ENCODE measurements at regions not wholly inside any gene's neighbourhood (a gene's known extent, or its start where the extent isn't known, plus 50 kb on each side); places are given as distances from the start of the nearest gene placed in this dataset.

DNA sequence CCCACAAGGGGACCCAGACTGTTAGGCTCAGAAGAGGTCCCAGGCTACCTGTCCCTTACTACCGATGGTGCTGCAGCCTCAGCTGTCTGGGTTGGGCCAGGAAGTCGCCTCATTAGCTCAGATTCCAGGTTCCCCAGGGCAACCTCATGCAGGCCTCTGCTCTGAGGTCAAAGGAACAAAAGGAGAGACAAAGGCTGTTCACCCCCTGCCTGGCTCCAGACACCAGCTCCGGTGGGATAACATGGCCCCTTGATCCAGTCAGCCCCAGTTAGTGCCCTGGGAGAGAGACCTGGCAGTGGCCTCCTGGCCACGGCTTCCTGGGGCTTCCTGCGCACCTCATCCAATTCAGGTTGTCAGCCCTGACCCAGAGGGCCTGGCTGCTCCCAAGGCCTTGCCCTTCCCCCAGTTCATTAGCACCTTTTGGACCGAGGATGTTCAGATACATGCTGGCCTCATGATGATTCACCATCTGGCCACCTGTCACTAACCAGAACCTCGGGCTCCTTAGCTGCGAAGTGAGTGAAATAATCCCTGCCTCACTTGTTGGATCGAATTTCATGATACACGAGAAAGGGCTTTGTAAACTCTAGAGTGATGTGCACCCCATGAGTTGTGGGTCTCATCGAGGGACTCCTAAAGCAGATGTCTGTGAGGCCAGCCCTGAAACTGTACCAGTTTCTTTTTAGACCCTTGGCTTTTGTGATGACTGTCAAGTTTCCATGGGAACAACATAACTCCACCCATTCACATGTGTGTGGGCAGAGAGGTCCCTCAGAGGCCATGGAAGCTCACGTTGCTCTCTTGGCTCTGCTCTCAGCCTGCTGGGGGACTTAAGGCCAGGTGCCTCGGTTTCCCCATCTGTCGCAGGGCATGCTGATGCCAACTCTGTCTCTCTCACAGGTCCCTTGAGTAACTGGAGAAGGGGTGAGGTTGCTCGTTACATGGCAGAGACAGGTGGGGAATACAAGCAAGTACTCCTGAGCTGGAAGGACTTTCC, 79.5 kb upstream of the PCBD1 start:
- 16% methylated on average over 6 of the region's 15 CpGs; no CpG with 5 or more reads in 1 of the 2 experiments for WGBS, 2 experiments (ENCODE audit: extremely low coverage in 2 of 2, insufficient read length in 1 of 2)
- H3K14ac ChIP-seq (replicated peaks; ENCODE audit: low read depth, low read length) = no peak overlapping the region
- H2BK20ac ChIP-seq (ENCODE audit: low read depth, low read length) = no peak overlapping the region
- H3K27me3 ChIP-seq (ENCODE audit: control insufficient read depth, insufficient read depth, low read length) = peaks cover 21% of the 10 kb centered on the region
- no peak overlapping the region for H2AK9ac ChIP-seq (replicated peaks; ENCODE audit: low read depth, low read length, poor library complexity)
- H4K91ac ChIP-seq (ENCODE audit: insufficient read depth, low read depth, low read length) = no peak overlapping the region
- H3K27ac ChIP-seq (ENCODE audit: insufficient read depth, low read length) = no peak overlapping the region
- H2AK5ac ChIP-seq (ENCODE audit: low read depth, low read length) = no peak overlapping the region
- H3K23ac ChIP-seq (ENCODE audit: low read depth, low read length) = no peak overlapping the region
- H3K4me2 ChIP-seq (ENCODE audit: low read depth, low read length) = no peak overlapping the region
- no peak overlapping the region for H2BK15ac ChIP-seq (ENCODE audit: low read depth, low read length)
- DNase-seq (peak; percentile 13), ATAC-seq (ENCODE audit: low read depth) (no peak)
- H4K20me1 ChIP-seq (ENCODE audit: insufficient read depth, low read length) = no peaks in the 10 kb centered on the region
- H2BK120ac ChIP-seq (ENCODE audit: low read depth, low read length) = no peak overlapping the region
- H3K4me1 ChIP-seq (ENCODE audit: control insufficient read depth, insufficient read depth, low read length) = no peaks in the 10 kb centered on the region; the same call in 1 of the 2 replicates
- H2AFZ ChIP-seq (replicated peaks; ENCODE audit: low read length, poor library complexity) = peak overlapping the region; percentile 19
- H3K18ac ChIP-seq (ENCODE audit: low read depth, low read length) = no peak overlapping the region
- no peak overlapping the region for H3K56ac ChIP-seq (ENCODE audit: extremely low read depth, insufficient read depth, low read length)
- no peak overlapping the region for H2BK5ac ChIP-seq (ENCODE audit: low read depth, low read length, poor library complexity, severe bottlenecking)
- H3K9ac ChIP-seq (ENCODE audit: low read depth, low read length) = no peak overlapping the region
- CTCF ChIA-PET = no interaction called here
- H3K36me3 ChIP-seq (ENCODE audit: control insufficient read depth, insufficient read depth, low read length) = no peaks in the 10 kb centered on the region
- no peaks in the 10 kb centered on the region for H3K9me3 ChIP-seq (ENCODE audit: control insufficient read depth, insufficient read depth, low read length)
- no peak overlapping the region for H3K4ac ChIP-seq (ENCODE audit: low read depth, low read length)
- no peak overlapping the region for H4K5ac ChIP-seq (ENCODE audit: low read depth, low read length)
- H3K4me3 ChIP-seq (ENCODE audit: insufficient read depth, low read depth, low read length) = no peak overlapping the region
- H3K9me1 ChIP-seq (ENCODE audit: insufficient read depth, low read length) = no peaks in the 10 kb centered on the region
- dilution Hi-C loops (cut with HindIII; ENCODE audit: low sequenced_read_pairs, unreplicated experiment) (no loop called here), in situ Hi-C loops (cut with MboI; ENCODE audit: low sequenced_read_pairs) (no loop called here), intact Hi-C loops (cut with micrococcal nuclease) (no loop called here)
- no peak overlapping the region for H4K8ac ChIP-seq (ENCODE audit: low read depth in 2 of 2, low read length in 2 of 2)
- POLR2A ChIA-PET (ENCODE audit: unreplicated experiment) = no interaction called here
- H3K79me1 ChIP-seq (ENCODE audit: low read depth in 1 of 2, low read length in 2 of 2) = no peaks in the 10 kb centered on the region
- no TSS peak for BruUV-seq (replicated peaks)
- no peak for TF ChIP-seq CEBPB (IDR thresholded peaks at IDR 0.05; ENCODE audit: low read depth, low read length)
- TF ChIP-seq POLR2A (IDR thresholded peaks at IDR 0.05; ENCODE audit: low read depth, low read length) = no peak
- TF ChIP-seq CHD1 (IDR thresholded peaks at IDR 0.05; ENCODE audit: low read depth, low read length) = no peak
- TF ChIP-seq RFX5 (IDR thresholded peaks at IDR 0.05; ENCODE audit: low read depth, low read length) = no peak
- no peak for TF ChIP-seq MAZ (IDR thresholded peaks at IDR 0.05; ENCODE audit: borderline replicate concordance, low read depth, low read length)
- no peak for TF ChIP-seq MXI1 (IDR thresholded peaks at IDR 0.05; ENCODE audit: borderline replicate concordance, low read depth, low read length)
- TF ChIP-seq, protein P1, sequence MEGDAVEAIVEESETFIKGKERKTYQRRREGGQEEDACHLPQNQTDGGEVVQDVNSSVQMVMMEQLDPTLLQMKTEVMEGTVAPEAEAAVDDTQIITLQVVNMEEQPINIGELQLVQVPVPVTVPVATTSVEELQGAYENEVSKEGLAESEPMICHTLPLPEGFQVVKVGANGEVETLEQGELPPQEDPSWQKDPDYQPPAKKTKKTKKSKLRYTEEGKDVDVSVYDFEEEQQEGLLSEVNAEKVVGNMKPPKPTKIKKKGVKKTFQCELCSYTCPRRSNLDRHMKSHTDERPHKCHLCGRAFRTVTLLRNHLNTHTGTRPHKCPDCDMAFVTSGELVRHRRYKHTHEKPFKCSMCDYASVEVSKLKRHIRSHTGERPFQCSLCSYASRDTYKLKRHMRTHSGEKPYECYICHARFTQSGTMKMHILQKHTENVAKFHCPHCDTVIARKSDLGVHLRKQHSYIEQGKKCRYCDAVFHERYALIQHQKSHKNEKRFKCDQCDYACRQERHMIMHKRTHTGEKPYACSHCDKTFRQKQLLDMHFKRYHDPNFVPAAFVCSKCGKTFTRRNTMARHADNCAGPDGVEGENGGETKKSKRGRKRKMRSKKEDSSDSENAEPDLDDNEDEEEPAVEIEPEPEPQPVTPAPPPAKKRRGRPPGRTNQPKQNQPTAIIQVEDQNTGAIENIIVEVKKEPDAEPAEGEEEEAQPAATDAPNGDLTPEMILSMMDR (conservative IDR thresholded peaks at IDR 0.05; ENCODE audit: low read depth, low read length) = no peak
- TF ChIP-seq SMC3 (IDR thresholded peaks at IDR 0.05; ENCODE audit: low read depth, low read length) = no peak
- no peak for TF ChIP-seq BHLHE40 (IDR thresholded peaks at IDR 0.05; ENCODE audit: low read depth, low read length)
- TF ChIP-seq NFE2L2 (IDR thresholded peaks at IDR 0.05; ENCODE audit: low read depth, low read length) = no peak
- TF ChIP-seq FOS (IDR thresholded peaks at IDR 0.05; ENCODE audit: low read depth, low read length) = no peak
- TF ChIP-seq MAFK (IDR thresholded peaks at IDR 0.05; ENCODE audit: low read depth, low read length) = no peak
- TF ChIP-seq RCOR1 (IDR thresholded peaks at IDR 0.05; ENCODE audit: insufficient replicate concordance, low read length) = no peak
- TF ChIP-seq RAD21 (IDR thresholded peaks at IDR 0.05; ENCODE audit: low read length) = no peak
- TF ChIP-seq, protein P2, sequence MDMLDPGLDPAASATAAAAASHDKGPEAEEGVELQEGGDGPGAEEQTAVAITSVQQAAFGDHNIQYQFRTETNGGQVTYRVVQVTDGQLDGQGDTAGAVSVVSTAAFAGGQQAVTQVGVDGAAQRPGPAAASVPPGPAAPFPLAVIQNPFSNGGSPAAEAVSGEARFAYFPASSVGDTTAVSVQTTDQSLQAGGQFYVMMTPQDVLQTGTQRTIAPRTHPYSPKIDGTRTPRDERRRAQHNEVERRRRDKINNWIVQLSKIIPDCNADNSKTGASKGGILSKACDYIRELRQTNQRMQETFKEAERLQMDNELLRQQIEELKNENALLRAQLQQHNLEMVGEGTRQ (IDR thresholded peaks at IDR 0.05; ENCODE audit: low read depth, low read length) = no peak

Measured in IMR-90 (cell line).